HG02943 (cell line): ENCODE measurements at regions not wholly inside any gene's neighbourhood (a gene's known extent, or its start where the extent isn't known, plus 50 kb on each side); places are given as distances from the start of the nearest gene placed in this dataset.
"Not testable (repeated sequence)": the region's sequence is repeated elsewhere in the genome, so short reads cannot be mapped to it uniquely, and the experiment has no call there.

Experiments used
- ATAC-seq: cut with Tn5 transposase; IDR thresholded peaks from one replicate; pipeline ENCODE4 v1.9.1; 2021; ENCODE audit warnings: mild to moderate bottlenecking, low read depth, moderate library complexity; ENCODE audit not compliant: unreplicated experiment

- no peak for ATAC-seq
These were observed 909.2 kb upstream of the PRKX start for GRCh38 chrX:4622486-4623167.

- ATAC-seq = not testable (repeated sequence)
These were observed 900.2 kb upstream of the PRKX start for GRCh38 chrX:4613651-4614050.

GRCh38 chrX:4588893-4589292, 875.4 kb upstream of the PRKX start:
- ATAC-seq = no peak

GRCh38 chrX:4588466-4588865, 875.0 kb upstream of the PRKX start:
- no peak for ATAC-seq

- ATAC-seq = no peak
These were observed 874.6 kb upstream of the PRKX start for GRCh38 chrX:4588056-4588455.

- no peak for ATAC-seq
These were observed 866.5 kb upstream of the PRKX start for GRCh38 chrX:4579999-4580398.

GRCh38 chrX:4579480-4579879, 866.0 kb upstream of the PRKX start:
- ATAC-seq = no peak

- ATAC-seq = no peak
These were observed 859.2 kb upstream of the PRKX start for GRCh38 chrX:4572691-4573090.

GRCh38 chrX:4570151-4570550, 856.7 kb upstream of the PRKX start:
- ATAC-seq = no peak

GRCh38 chrX:4560192-4560591, 846.7 kb upstream of the PRKX start:
- ATAC-seq = no peak

GRCh38 chrX:4550018-4550417, 836.6 kb upstream of the PRKX start:
- ATAC-seq = no peak

- no peak for ATAC-seq
These were observed 833.9 kb upstream of the PRKX start for GRCh38 chrX:4547213-4547836.

- not testable (repeated sequence) for ATAC-seq
These were observed 832.7 kb upstream of the PRKX start for GRCh38 chrX:4546178-4546577.

- no peak for ATAC-seq
These were observed 814.8 kb upstream of the PRKX start for GRCh38 chrX:4528247-4528646.

- ATAC-seq = no peak
These were observed 772.5 kb upstream of the PRKX start for GRCh38 chrX:4485912-4486311.

- ATAC-seq = no peak
These were observed 770.8 kb upstream of the PRKX start for GRCh38 chrX:4484266-4484665.

GRCh38 chrX:4451591-4451990, 738.1 kb upstream of the PRKX start:
- no peak for ATAC-seq

- no peak for ATAC-seq
These were observed 736.7 kb upstream of the PRKX start for GRCh38 chrX:4450177-4450576.

GRCh38 chrX:4435905-4436304, 722.5 kb upstream of the PRKX start:
- no peak for ATAC-seq

GRCh38 chrX:4397471-4397870, 684.0 kb upstream of the PRKX start:
- ATAC-seq = no peak

- no peak for ATAC-seq
These were observed 668.8 kb upstream of the PRKX start for GRCh38 chrX:4382273-4382672.

- no peak for ATAC-seq
These were observed 667.3 kb upstream of the PRKX start for GRCh38 chrX:4380710-4381109.
